OCI-LY7 (cell line): ENCODE measurements at regions not wholly inside any gene's neighbourhood (a gene's known extent, or its start where the extent isn't known, plus 50 kb on each side); places are given as distances from the start of the nearest gene placed in this dataset.
"Not testable (repeated sequence)": the region's sequence is repeated elsewhere in the genome, so short reads cannot be mapped to it uniquely, and the experiment has no call there.

Experiments
- BruUV-seq: library from RNA; stranded (reverse); fragments of 400-500 nt; replicated peaks from 2 replicates; lab custom pipeline; 2021; lab: Mats Ljungman, UMichigan
- CTCF ChIA-PET: fragments of 300-600 bp; sonication (Branson Sonifier 250); formaldehyde crosslinking; loops from one replicate; lab custom pipeline; 2022; ENCODE audit warnings: antibody characterized with exemption; ENCODE audit not compliant: unreplicated experiment; lab: Charles Lee
- POLR2A ChIA-PET: fragments of 300-600 bp; sonication (Branson Sonifier 250); formaldehyde crosslinking; loops from one replicate; lab custom pipeline; 2022; ENCODE audit warnings: antibody characterized with exemption; lab: Charles Lee
- DNase-seq: peaks from one replicate; pipeline ENCODE4 v3.0.0-alpha.2; 2015; ENCODE audit warnings: low spot score
- H2AFZ ChIP-seq: fragments of 200-600 bp; sonication (generic), shearing (Covaris generic); 2 replicates; pipeline ENCODE4 v1.6.1; 2014; ENCODE audit warnings: mild to moderate bottlenecking, antibody characterized with exemption, low read length, moderate library complexity
- H3K27ac ChIP-seq: fragments of 200-600 bp; sonication (generic); 2 replicates; pipeline ENCODE4 v1.5.1; 2014; ENCODE audit warnings: mixed run types, low read depth, mild to moderate bottlenecking, moderate library complexity, low read length, inconsistent platforms; ENCODE audit not compliant: poor library complexity, severe bottlenecking
- H3K36me3 ChIP-seq: fragments of 200-600 bp; sonication (generic); 2 replicates; pipeline ENCODE4 v1.6.1; 2014; ENCODE audit warnings: mild to moderate bottlenecking, antibody characterized with exemption, low read length, moderate library complexity, mixed read lengths; ENCODE audit not compliant: insufficient read depth
- H3K4me1 ChIP-seq: fragments of 200-600 bp; sonication (generic); 2 replicates; pipeline ENCODE4 v1.5.1; 2014; ENCODE audit warnings: mild to moderate bottlenecking, low read length; ENCODE audit not compliant: insufficient read depth, poor library complexity, severe bottlenecking
- H3K4me2 ChIP-seq: fragments of 200-600 bp; sonication (generic); 2 replicates; pipeline ENCODE4 v1.6.1; 2014; ENCODE audit warnings: mild to moderate bottlenecking, low read length
- H3K4me3 ChIP-seq: fragments of 200-600 bp; sonication (generic); 2 replicates; pipeline ENCODE4 v1.5.1; 2014; ENCODE audit warnings: mild to moderate bottlenecking, low read depth, low read length; ENCODE audit not compliant: poor library complexity, severe bottlenecking
- H3K79me2 ChIP-seq: fragments of 200-600 bp; sonication (generic); 2 replicates; pipeline ENCODE4 v1.6.1; 2016; ENCODE audit warnings: low read depth, mild to moderate bottlenecking, low read length, moderate library complexity, mixed read lengths; ENCODE audit not compliant: insufficient read depth
- H3K9me2 ChIP-seq: fragments of 200-600 bp; sonication (generic); 2 replicates; pipeline ENCODE4 v1.6.1; 2016; ENCODE audit warnings: mild to moderate bottlenecking, low read length, mixed read lengths; ENCODE audit not compliant: insufficient read depth
- H3K9me3 ChIP-seq: fragments of 200-600 bp; sonication (generic); 2 replicates; pipeline ENCODE4 v1.6.1; 2014; ENCODE audit warnings: mild to moderate bottlenecking, mixed run types, low read length, mixed read lengths
- H4K20me1 ChIP-seq: fragments of 200-600 bp; sonication (generic); 2 replicates; pipeline ENCODE4 v1.6.1; 2014; ENCODE audit warnings: mild to moderate bottlenecking, antibody characterized with exemption, low read length, moderate library complexity, mixed read lengths; ENCODE audit not compliant: insufficient read depth
- CTCF ChIP-seq: fragments of 200-600 bp; sonication (generic); conservative IDR thresholded peaks from 2 replicates; pipeline ENCODE4 v1.5.1; 2014; ENCODE audit warnings: mild to moderate bottlenecking, antibody characterized with exemption, low read length, moderate library complexity, mixed read lengths
- EZH2phosphoT487 ChIP-seq: fragments of 200-600 bp; sonication (generic); IDR thresholded peaks from 2 replicates; pipeline ENCODE4 v1.6.1; 2018; ENCODE audit warnings: low read depth, borderline replicate concordance, mild to moderate bottlenecking, mixed run types, antibody characterized with exemption, low read length, moderate library complexity, mixed read lengths
- intact Hi-C: fragments of 100-400 bp; cut with micrococcal nuclease; formaldehyde crosslinking; loops from one replicate; pipeline ENCODE4 v1.10.0; 2022; ENCODE audit not compliant: unreplicated experiment

- Histone ChIP-seq H3K79me2 (no peaks in the 10 kb centered on the region), H3K4me3 (no peak overlapping the region), H3K9me3 (0 out of 2 replicates have a peak, but pooled peaks cover 7% of the 10 kb centered on the region), H3K4me2 (no peak overlapping the region), H3K36me3 (no peaks in the 10 kb centered on the region), H4K20me1 (no peaks in the 10 kb centered on the region), H2AFZ (peak overlapping the region; percentile 53; the same call in 1 of the 2 replicates), H3K27ac (no peak overlapping the region), H3K9me2 (no peaks in the 10 kb centered on the region), H3K4me1 (peaks cover 6% of the 10 kb centered on the region)
- TF ChIP-seq EZH2phosphoT487 (no peak), CTCF (no peak)
- no TSS peak for BruUV-seq
- intact Hi-C loops: no loop called here
- CTCF ChIA-PET: no interaction called here
- POLR2A ChIA-PET: interaction anchor here (0.6 to 0.7 kb wide), 2 partner anchors 14 to 239 kb away, joined by 3 to 5 read pairs; no protein-coding TSS in a partner anchor
- DNase-seq: no peak
Measured at GRCh38 chr12:40170593-40170992, 54.2 kb upstream of the LRRK2 start.

- Histone ChIP-seq H3K9me2 (no peaks in the 10 kb centered on the region), H3K79me2 (no peaks in the 10 kb centered on the region), H3K4me3 (no peak overlapping the region)
Measured at GRCh38 chr12:40168868-40169267, 55.9 kb upstream of the LRRK2 start.

GRCh38 chr12:40168419-40168818, 56.4 kb upstream of the LRRK2 start:
- CTCF ChIA-PET, H3K27ac ChIP-seq: not testable (repeated sequence)

More at GRCh38 chr12:40168868-40169267, 55.9 kb upstream of the LRRK2 start:
- Histone ChIP-seq H3K9me3 (peaks cover 19% of the 10 kb centered on the region; the same call in 1 of the 2 replicates), H3K4me2 (no peak overlapping the region), H4K20me1 (no peaks in the 10 kb centered on the region), H3K36me3 (no peaks in the 10 kb centered on the region), H2AFZ (no peak overlapping the region), H3K4me1 (no peaks in the 10 kb centered on the region), H3K27ac (no peak overlapping the region)
- intact Hi-C loops: no loop called here
- TF ChIP-seq CTCF (no peak), EZH2phosphoT487 (no peak)
- no peak for DNase-seq
- POLR2A ChIA-PET: interaction anchor here (0.6 to 1.4 kb wide), 5 partner anchors 12 to 139 kb away, joined by 3 to 6 read pairs (median 4); no protein-coding TSS in a partner anchor
- CTCF ChIA-PET: no interaction called here
- BruUV-seq: no TSS peak

More at GRCh38 chr12:40168419-40168818, 56.4 kb upstream of the LRRK2 start:
- BruUV-seq, H3K9me2 ChIP-seq, H4K20me1 ChIP-seq, H2AFZ ChIP-seq, H3K4me2 ChIP-seq, H3K79me2 ChIP-seq, H3K4me1 ChIP-seq, DNase-seq, H3K36me3 ChIP-seq, H3K4me3 ChIP-seq, intact Hi-C loops: not testable (repeated sequence)
- peaks cover 21% of the 10 kb centered on the region for H3K9me3 ChIP-seq
- POLR2A ChIA-PET: interaction anchor here (1.1 to 1.4 kb wide), 3 partner anchors 12 to 23 kb away, joined by 3 to 5 read pairs (median 3); no protein-coding TSS in a partner anchor
